Fibroblast of mammary gland (primary cell): ENCODE measurements at regions not wholly inside any gene's neighbourhood (a gene's known extent, or its start where the extent isn't known, plus 50 kb on each side); places are given as distances from the start of the nearest gene placed in this dataset.

Source experiments
- DNase-seq: peaks from one replicate; pipeline ENCODE4 v3.0.0-alpha.2; 2010; ENCODE audit warnings: low read depth
- H3K4me3 ChIP-seq: 2 replicates; pipeline ENCODE4 v1.5.1; 2011; ENCODE audit warnings: low read depth, mild to moderate bottlenecking, low read length, moderate library complexity; ENCODE audit not compliant: control insufficient read depth
- TF ChIP-seq, protein P1 (sequence below): conservative IDR thresholded peaks from 2 replicates; pipeline ENCODE4 v1.5.1; 2011; ENCODE audit warnings: low read depth, low read length, inconsistent platforms; ENCODE audit not compliant: control insufficient read depth, insufficient read depth

DNA sequence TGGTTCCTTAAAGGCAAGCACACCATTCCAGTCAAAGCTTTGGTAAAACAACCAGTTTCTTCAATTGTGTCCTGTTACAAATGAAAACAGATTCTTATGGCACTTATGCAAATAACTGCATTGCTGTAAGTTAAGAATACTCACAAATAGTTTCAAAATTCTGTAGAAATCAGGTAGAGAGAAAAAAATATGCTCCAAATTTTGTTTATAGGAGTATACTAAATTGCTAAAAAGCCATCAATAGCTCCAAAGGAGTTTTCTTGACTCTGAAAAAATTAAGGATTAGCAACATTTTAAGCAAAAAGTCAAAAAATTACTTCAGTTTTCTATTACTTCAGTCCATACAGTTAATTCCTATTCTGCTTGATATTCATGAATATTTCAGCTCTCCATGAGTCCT lies 51.3 kb upstream of the KAT6B start:
- no peak for DNase-seq
- H3K4me3 ChIP-seq: no peak overlapping the region
- TF ChIP-seq, protein P1, sequence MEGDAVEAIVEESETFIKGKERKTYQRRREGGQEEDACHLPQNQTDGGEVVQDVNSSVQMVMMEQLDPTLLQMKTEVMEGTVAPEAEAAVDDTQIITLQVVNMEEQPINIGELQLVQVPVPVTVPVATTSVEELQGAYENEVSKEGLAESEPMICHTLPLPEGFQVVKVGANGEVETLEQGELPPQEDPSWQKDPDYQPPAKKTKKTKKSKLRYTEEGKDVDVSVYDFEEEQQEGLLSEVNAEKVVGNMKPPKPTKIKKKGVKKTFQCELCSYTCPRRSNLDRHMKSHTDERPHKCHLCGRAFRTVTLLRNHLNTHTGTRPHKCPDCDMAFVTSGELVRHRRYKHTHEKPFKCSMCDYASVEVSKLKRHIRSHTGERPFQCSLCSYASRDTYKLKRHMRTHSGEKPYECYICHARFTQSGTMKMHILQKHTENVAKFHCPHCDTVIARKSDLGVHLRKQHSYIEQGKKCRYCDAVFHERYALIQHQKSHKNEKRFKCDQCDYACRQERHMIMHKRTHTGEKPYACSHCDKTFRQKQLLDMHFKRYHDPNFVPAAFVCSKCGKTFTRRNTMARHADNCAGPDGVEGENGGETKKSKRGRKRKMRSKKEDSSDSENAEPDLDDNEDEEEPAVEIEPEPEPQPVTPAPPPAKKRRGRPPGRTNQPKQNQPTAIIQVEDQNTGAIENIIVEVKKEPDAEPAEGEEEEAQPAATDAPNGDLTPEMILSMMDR: no peak
